ENCODE measurements at regions not wholly inside any gene's neighbourhood (a gene's known extent, or its start where the extent isn't known, plus 50 kb on each side); places are given as distances from the start of the nearest gene placed in this dataset.

DNA sequence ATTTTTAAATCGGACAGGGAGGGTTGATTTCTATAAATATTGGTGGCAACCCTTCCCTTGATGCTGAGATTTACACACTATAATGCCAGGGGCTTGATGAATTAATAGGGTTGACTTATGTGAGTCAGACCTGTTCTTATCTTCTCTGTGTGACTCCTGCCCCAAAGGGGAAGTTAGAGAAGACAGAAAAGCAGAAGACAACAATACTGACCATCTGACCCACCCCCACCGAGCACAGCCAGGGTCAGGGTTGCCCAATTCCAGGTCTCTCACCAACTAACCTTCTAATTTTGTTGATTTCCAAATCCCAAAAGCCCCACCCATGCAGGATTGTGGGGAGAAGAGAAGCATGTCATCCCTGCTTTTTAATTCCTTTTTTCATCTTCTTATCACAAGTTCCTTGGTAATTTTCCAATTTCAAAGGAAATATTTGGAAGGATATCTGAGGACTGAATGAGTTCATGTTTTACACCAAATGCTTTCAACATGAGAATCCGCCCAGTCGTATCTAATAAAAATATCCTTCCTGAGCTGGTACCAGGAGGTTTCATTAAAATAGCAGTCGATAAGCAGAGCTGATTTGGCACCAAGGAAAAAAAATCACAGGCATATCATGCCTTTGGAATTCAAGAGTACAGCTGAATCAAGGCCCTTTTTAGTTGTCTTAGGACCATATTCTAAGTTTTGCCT, 603.4 kb upstream of the CDH11 start:
- TF ChIP-seq CTCF (IDR thresholded peaks at IDR 0.05; ENCODE audit: control insufficient read depth, extremely low read depth, insufficient read depth) = no peak
- H3K4me3 ChIP-seq (ENCODE audit: low read depth, low read length) = no peak overlapping the region
- no peak for DNase-seq (ENCODE audit: low read depth)

DNA sequence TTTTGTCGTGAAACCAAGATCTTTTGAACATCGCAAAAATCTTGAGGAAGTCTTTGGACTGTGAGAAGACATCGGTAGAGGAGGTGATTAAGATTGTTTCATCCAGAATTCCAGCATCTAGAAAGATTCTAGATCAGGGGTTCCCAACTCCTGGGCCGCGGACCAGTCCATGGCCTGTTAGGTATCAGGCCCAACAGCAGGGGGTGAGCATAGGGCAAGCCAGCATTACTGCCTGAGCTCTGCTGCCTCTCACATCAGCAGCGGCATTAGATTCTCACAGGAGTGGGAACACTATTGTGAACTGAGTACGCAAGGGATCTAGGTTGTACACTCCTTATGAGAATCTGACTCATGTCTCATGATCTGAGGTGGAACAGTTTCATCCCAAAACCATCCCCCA, 600.6 kb upstream of the CDH11 start:
- no peak overlapping the region for H3K4me3 ChIP-seq (ENCODE audit: low read depth, low read length)
- no peak for DNase-seq (ENCODE audit: low read depth)
- TF ChIP-seq CTCF (IDR thresholded peaks at IDR 0.05; ENCODE audit: control insufficient read depth, extremely low read depth, insufficient read depth) = peak; percentile 24; the same call in 1 of the 2 replicates

DNA sequence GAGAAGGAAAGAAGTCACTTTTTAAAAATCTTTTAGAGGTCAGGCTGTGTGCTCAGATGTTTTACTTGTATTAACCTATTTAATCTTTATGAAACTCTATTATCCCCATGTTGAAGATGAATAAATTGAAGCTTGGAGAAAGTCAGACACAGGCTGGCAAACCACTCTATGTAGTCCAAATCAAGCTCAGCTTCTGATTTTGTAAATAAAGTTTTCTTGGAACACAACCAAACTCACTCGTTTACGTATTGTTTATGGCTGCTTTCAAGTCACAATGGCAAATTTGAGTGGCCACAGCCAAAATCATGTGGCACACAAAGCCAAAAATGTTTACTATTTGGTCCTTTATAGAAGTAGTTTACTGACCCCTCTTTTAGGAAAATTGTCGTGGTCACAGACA, 596.0 kb upstream of the CDH11 start:
- H3K4me3 ChIP-seq (ENCODE audit: low read depth, low read length) = no peak overlapping the region
- no peak for DNase-seq (ENCODE audit: low read depth)
- no peak for TF ChIP-seq CTCF (IDR thresholded peaks at IDR 0.05; ENCODE audit: control insufficient read depth, extremely low read depth, insufficient read depth)

GRCh38 chr16:65716737-65717700, 595.2 kb upstream of the CDH11 start:
- no peak for TF ChIP-seq CTCF (IDR thresholded peaks at IDR 0.05; ENCODE audit: control insufficient read depth, extremely low read depth, insufficient read depth)
- H3K4me3 ChIP-seq (ENCODE audit: low read depth, low read length) = no peak overlapping the region
- DNase-seq (ENCODE audit: low read depth) = no peak

- no peak overlapping the region for H3K4me3 ChIP-seq (ENCODE audit: low read depth, low read length)
- no peak for DNase-seq (ENCODE audit: low read depth)
- TF ChIP-seq CTCF (IDR thresholded peaks at IDR 0.05; ENCODE audit: control insufficient read depth, extremely low read depth, insufficient read depth) = no peak
Observed at GRCh38 chr16:65713181-65713808, 591.4 kb upstream of the CDH11 start.

GRCh38 chr16:65710107-65710506, 588.2 kb upstream of the CDH11 start:
- DNase-seq (ENCODE audit: low read depth) = no peak
- H3K4me3 ChIP-seq (ENCODE audit: low read depth, low read length) = no peak overlapping the region
- TF ChIP-seq CTCF (IDR thresholded peaks at IDR 0.05; ENCODE audit: control insufficient read depth, extremely low read depth, insufficient read depth) = no peak
